ENCODE measurements at regions not wholly inside any gene's neighbourhood (a gene's known extent, or its start where the extent isn't known, plus 50 kb on each side); places are given as distances from the start of the nearest gene placed in this dataset.

DNA sequence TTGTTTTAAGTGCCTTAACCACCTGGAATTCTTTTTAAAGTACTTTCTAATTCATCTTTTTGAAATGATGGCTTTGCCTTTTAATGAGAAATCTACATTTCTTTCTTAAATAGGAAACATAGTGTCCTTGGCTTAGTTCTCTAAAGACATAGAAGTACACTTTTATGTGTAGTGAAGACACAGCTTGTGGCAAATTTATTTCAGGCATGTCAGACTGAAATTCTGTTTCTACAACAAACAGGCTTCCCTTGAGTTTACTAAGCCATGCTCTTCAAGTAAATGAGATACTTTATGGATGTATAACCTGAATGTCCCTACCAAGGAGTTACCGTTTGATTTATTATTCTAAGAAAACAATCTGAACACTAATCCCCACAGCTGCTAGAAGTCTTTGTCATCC, 136.9 kb upstream of the MAGI2 start:
- Histone ChIP-seq H3K4me3 (no peak overlapping the region), H3K36me3 (no peaks in the 10 kb centered on the region), H3K4me1 (no peaks in the 10 kb centered on the region), H3K27ac (no peak overlapping the region), H3K9me3 (peaks cover 0 to 3% (median 0%) of the 10 kb centered on the region in 11 donors), H3K27me3 (no peaks in the 10 kb centered on the region)
- intact Hi-C loops (cut with DNase I) = no loop called here
- no peak for TF ChIP-seq CTCF (IDR thresholded peaks at IDR 0.05)
- no peak for DNase-seq
- 91 to 93% methylated on average over 1 of the region's 1 CpG for WGBS, 2 donors
- ATAC-seq = no peak

GRCh38 chr7:79570903-79571302, 117.4 kb upstream of the MAGI2 start:
- intact Hi-C loops (cut with DNase I) = no loop called here
- 72 to 90% methylated on average over 2 of the region's 2 CpGs for WGBS, 2 donors
- no peaks in the 10 kb centered on the region for H3K27me3 ChIP-seq
- ATAC-seq (no peak), DNase-seq (no peak)
- no peaks in the 10 kb centered on the region for H3K4me1 ChIP-seq
- H3K9me3 ChIP-seq = no peaks in the 10 kb centered on the region
- no peak for TF ChIP-seq CTCF (IDR thresholded peaks at IDR 0.05)
- no peaks in the 10 kb centered on the region for H3K36me3 ChIP-seq
- H3K27ac ChIP-seq = no peak overlapping the region
- no peak overlapping the region for H3K4me3 ChIP-seq

GRCh38 chr7:79563821-79564522, 110.5 kb upstream of the MAGI2 start:
- H3K36me3 ChIP-seq = no peaks in the 10 kb centered on the region
- no peak for TF ChIP-seq CTCF (IDR thresholded peaks at IDR 0.05)
- 95 to 100% methylated on average over 2 of the region's 2 CpGs for WGBS, 2 donors
- H3K27me3 ChIP-seq = no peaks in the 10 kb centered on the region
- DNase-seq (no peak), ATAC-seq (no peak)
- no peaks in the 10 kb centered on the region for H3K9me3 ChIP-seq
- no peak overlapping the region for H3K4me3 ChIP-seq
- H3K27ac ChIP-seq = no peak overlapping the region
- H3K4me1 ChIP-seq = no peaks in the 10 kb centered on the region
- intact Hi-C loops (cut with DNase I) = no loop called here

GRCh38 chr7:79555571-79555970, 102.1 kb upstream of the MAGI2 start:
- Histone ChIP-seq H3K36me3 (no peaks in the 10 kb centered on the region), H3K4me3 (no peak overlapping the region), H3K27me3 (no peaks in the 10 kb centered on the region), H3K4me1 (no peaks in the 10 kb centered on the region), H3K9me3 (no peaks in the 10 kb centered on the region), H3K27ac (no peak overlapping the region)
- DNase-seq (no peak), ATAC-seq (no peak)
- WGBS, 2 donors = 91 to 95% methylated on average over 1 of the region's 1 CpG
- intact Hi-C loops (cut with DNase I) = no loop called here
- TF ChIP-seq CTCF (IDR thresholded peaks at IDR 0.05) = no peak
